Skeletal muscle tissue (tissue), 3 donors: ENCODE measurements at regions not wholly inside any gene's neighbourhood (a gene's known extent, or its start where the extent isn't known, plus 50 kb on each side); places are given as distances from the start of the nearest gene placed in this dataset.
"Not testable (repeated sequence)": the region's sequence is repeated elsewhere in the genome, so short reads cannot be mapped to it uniquely, and the experiment has no call there.

Source experiments
- H3K27ac ChIP-seq: one replicate; pipeline ENCODE4 v1.7.0; 2013; ENCODE audit warnings: mild to moderate bottlenecking, low read depth, low read length, inconsistent platforms
- H3K27me3 ChIP-seq, 3 donors: one replicate each; pipeline ENCODE4 v1.7.0; 2013; ENCODE audit warnings: low read length in 3 of 3; ENCODE audit not compliant: control insufficient read depth in 3 of 3, insufficient read depth in 3 of 3
- H3K36me3 ChIP-seq, 3 donors: one replicate each; pipeline ENCODE4 v1.7.0; 2013; ENCODE audit warnings: low read length in 3 of 3; ENCODE audit not compliant: control insufficient read depth in 3 of 3, insufficient read depth in 3 of 3
- H3K4me1 ChIP-seq, 3 donors: one replicate each; pipeline ENCODE4 v1.7.0; 2013; ENCODE audit warnings: low read length in 3 of 3, mild to moderate bottlenecking in 3 of 3; ENCODE audit not compliant: control insufficient read depth in 3 of 3, insufficient read depth in 3 of 3
- H3K4me3 ChIP-seq, 3 donors: one replicate each; pipeline ENCODE4 v1.7.0; 2013; ENCODE audit warnings: low read length in 3 of 3
- H3K9ac ChIP-seq, 3 donors: one replicate each; pipeline ENCODE4 v1.7.0; 2013; ENCODE audit warnings: low read length in 3 of 3, mild to moderate bottlenecking in 3 of 3, moderate library complexity in 2 of 3, low read depth in 1 of 3
- H3K9me3 ChIP-seq, 3 donors: one replicate each; pipeline ENCODE4 v1.7.0; 2013; ENCODE audit warnings: low read length in 3 of 3; ENCODE audit not compliant: control insufficient read depth in 3 of 3
- donor health status: Osteomylitis.

DNA sequence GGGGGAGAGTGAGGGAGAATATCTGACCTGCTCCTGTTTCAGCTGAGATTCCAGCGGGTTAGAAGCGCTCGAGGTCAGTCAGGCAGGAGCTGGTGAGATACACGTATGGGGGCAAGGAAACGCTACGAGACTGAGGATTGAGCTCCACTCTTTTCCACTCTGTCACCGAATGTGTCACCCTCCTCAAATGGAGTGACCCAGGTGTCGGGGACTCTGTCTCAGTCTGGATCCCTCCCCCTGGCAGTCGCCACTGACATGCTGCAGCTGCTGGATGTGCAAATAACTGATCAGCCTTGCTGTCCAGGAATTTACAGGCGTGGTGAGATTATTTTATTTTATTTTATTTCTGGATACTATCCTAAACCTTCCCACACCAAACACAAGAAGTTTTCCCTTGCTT, 100.9 kb upstream of the DPP6 start:
- H3K4me1 ChIP-seq, result peaks cover 0 to 2% (median 0%) of the 10 kb centered on the region in 3 donors
- H3K9me3 ChIP-seq, result no peaks in the 10 kb centered on the region
- H3K27me3 ChIP-seq, result peaks cover 0 to 7% (median 7%) of the 10 kb centered on the region in 3 donors
- H3K9ac ChIP-seq, result no peak overlapping the region
- no peak overlapping the region for H3K4me3 ChIP-seq
- peaks cover 0 to 2% (median 0%) of the 10 kb centered on the region in 3 donors for H3K36me3 ChIP-seq
- no peak overlapping the region for H3K27ac ChIP-seq

DNA sequence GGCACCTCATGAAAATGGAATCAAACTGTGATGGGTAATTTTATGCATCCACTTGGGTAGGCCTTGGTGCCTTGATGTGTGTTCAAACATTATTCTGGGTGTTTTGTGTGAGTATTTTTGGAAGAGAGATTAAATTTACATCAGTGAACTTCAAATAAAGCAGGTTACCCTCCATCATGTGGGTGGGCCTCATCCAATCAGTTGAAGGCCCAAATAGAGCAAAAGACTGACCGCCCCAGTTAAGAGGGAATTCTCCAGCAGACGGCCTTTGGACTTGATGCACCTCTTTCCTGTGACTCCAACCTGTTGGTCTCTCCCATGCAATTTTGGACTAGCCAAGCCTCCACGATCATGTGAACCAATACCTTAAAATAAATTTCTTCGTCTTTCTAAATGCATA, 97.7 kb upstream of the DPP6 start:
- Histone ChIP-seq H3K4me1 (peaks cover 0 to 2% (median 0%) of the 10 kb centered on the region in 3 donors), H3K9ac (no peak overlapping the region), H3K36me3 (peaks cover 0 to 2% (median 0%) of the 10 kb centered on the region in 3 donors), H3K27me3 (peaks cover 0 to 7% (median 3%) of the 10 kb centered on the region in 3 donors), H3K4me3 (no peak overlapping the region), H3K27ac (no peak overlapping the region), H3K9me3 (no peaks in the 10 kb centered on the region)

DNA sequence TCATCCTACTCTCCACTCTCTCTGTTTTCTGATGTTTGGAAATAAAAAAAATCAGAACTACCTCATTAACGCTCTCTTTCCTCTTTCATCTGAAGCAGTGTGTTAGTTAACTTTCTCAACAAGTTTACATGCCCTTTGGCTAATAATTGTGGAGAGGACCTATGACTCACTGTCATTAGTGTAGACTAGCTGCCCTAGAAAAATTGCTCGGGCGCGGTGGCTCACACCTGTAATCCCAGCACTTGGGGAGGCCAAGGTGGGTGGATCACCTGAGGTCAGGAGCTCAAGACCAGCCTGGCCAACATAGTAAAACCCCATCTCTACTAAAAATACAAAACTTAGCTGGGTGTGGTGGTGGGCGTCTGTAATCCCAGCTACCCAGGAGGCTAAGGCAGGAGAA, 94.5 kb upstream of the DPP6 start:
- H3K36me3 ChIP-seq, H3K27me3 ChIP-seq, H3K4me3 ChIP-seq: not testable (repeated sequence)

DNA sequence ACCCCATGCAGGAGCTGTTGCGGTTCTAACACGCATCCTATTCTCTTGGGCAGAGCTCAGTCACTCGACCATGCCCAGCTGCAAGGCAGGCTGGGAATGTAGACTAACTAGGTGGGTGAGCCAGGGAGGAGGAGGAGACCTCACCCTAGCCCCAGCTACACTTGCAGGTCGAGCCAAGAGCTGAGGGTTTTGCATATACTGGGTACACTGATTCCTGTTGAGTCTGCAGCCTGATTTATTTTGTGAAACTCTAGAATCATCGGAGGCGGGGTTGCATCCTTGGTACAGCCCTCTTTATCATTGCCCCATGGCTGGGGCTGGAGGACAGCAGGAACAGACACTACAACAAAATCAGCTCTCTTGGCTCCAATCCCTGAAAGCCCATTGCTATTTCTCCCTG, 93.8 kb upstream of the DPP6 start:
- H3K36me3 ChIP-seq, H3K27me3 ChIP-seq, H3K9me3 ChIP-seq, H3K9ac ChIP-seq, H3K27ac ChIP-seq, H3K4me3 ChIP-seq, H3K4me1 ChIP-seq: not testable (repeated sequence)

More for the DNA sequence above, 94.5 kb upstream of the DPP6 start:
- not testable (repeated sequence) for H3K9ac ChIP-seq, H3K27ac ChIP-seq, H3K4me1 ChIP-seq, H3K9me3 ChIP-seq

DNA sequence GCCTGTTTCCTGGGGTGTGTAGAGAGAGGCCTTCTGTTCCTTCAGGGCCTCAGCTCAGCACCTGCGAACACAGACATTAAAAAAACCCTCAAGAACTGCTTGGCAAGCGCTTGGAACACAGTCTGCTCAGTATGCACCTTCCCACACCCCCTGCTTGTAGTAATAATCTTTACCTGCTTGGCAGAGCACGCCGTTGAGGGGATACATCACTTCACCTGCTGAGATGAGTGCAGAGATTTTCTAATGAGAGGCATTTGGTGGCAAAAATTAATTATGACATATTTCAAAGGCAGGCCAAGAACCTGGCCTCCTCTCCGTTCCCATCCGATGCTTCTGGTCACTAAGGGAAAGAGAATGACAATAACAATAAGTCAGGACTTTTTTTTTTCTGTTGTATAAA, 93.4 kb upstream of the DPP6 start:
- H3K9me3 ChIP-seq, result not testable (repeated sequence)

DNA sequence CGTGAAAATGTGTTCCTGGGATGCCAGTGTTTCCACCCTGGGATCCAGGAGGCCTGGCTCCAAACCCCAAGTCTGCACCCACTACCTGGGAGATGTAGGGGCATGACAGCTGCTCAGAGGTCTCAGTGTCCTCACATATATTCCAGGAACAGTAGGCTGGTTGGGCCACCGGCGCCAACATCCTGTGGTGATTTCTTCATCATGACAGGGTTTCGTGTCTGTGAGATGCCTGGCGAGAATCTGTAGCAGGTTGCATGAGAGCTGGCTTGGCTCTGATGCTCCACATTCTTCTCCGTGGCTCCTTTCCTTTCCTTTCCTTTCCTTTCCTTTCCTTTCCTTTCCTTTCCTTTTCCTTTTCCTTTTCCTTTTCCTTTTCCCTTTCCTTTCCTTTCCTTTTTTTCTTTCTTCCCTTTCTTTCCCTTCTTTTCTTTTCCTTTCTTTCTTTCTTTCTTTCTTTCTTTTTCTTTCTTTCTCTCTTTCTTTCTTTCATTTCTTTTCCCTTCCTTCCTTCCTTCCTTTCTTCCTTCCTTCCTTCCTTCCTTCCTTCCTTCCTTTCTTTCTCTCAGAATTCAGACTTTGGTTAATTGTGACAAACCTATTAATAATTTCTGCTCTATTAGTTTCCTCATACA, 87.6 kb upstream of the DPP6 start:
- not testable (repeated sequence) for H3K36me3 ChIP-seq, H3K4me1 ChIP-seq, H3K27me3 ChIP-seq

More for the DNA sequence above, 93.4 kb upstream of the DPP6 start:
- H3K36me3 ChIP-seq, H3K27me3 ChIP-seq, H3K27ac ChIP-seq, H3K4me1 ChIP-seq, H3K9ac ChIP-seq, H3K4me3 ChIP-seq: not testable (repeated sequence)

DNA sequence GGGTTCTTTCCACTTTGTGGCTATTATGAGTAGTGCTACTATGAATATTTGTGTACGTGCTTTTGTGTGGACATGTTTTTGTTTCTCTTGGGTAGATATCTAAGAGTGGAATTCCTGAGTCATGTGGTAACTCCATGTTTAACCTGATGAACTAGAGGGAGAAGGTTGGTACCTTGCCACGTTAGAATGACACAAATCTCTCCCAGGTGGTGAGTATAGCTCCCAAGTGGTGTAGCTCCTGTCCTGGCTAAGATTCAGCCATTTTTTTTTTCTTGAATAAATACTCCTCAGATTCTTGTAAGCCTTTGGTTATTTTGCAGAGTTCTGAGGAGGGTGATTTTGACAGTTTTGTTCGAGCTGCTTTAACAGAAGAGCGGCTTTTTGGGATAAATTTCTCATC, 83.2 kb upstream of the DPP6 start:
- not testable (repeated sequence) for H3K9me3 ChIP-seq, H3K36me3 ChIP-seq, H3K27ac ChIP-seq, H3K9ac ChIP-seq, H3K27me3 ChIP-seq, H3K4me1 ChIP-seq, H3K4me3 ChIP-seq

More for the DNA sequence above, 87.6 kb upstream of the DPP6 start:
- not testable (repeated sequence) for H3K9ac ChIP-seq, H3K27ac ChIP-seq, H3K9me3 ChIP-seq, H3K4me3 ChIP-seq

DNA sequence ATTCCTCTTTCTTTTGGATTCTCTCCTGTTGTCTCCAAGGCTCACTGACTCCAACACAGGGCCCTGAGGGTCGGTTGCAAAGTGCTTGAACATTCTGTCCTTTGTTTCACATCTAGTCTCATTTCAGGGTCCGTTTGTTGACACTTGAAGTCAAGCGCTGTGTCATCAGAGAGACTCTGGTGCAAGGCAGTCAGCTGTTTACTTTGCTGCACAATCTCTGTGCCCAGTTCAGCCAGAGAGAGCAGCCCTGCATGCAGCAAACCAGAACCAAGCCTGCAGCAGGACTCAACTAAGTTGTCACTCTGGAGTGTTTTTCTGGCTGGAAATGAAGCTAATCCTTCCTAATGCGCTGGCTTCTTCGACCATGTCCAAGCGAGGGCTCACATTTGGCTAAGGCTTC, 77.6 kb upstream of the DPP6 start:
- H3K27me3 ChIP-seq, H3K36me3 ChIP-seq, H3K9ac ChIP-seq, H3K4me3 ChIP-seq, H3K9me3 ChIP-seq, H3K27ac ChIP-seq, H3K4me1 ChIP-seq: not testable (repeated sequence)

DNA sequence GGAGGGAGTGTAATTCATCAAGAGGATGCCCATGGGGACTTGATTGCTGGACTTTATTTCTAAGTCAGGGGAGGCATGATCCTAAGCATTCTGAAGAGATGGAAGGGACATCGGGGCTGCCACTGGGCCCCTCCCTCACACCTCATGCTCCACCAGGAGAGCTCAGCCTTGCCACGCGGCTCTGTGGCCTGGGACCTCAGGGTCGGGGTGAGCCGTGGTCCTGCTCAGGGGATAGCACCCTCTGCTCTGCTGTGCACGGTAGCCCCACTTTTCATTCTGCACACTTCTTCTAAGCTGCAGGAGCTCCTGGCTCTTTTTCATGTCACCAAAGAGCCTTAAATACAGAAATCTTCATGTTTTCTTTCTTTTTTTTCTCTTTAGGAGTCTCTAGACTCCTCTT, 75.5 kb upstream of the DPP6 start:
- not testable (repeated sequence) for H3K9me3 ChIP-seq, H3K27me3 ChIP-seq, H3K27ac ChIP-seq, H3K9ac ChIP-seq, H3K4me1 ChIP-seq, H3K4me3 ChIP-seq, H3K36me3 ChIP-seq

DNA sequence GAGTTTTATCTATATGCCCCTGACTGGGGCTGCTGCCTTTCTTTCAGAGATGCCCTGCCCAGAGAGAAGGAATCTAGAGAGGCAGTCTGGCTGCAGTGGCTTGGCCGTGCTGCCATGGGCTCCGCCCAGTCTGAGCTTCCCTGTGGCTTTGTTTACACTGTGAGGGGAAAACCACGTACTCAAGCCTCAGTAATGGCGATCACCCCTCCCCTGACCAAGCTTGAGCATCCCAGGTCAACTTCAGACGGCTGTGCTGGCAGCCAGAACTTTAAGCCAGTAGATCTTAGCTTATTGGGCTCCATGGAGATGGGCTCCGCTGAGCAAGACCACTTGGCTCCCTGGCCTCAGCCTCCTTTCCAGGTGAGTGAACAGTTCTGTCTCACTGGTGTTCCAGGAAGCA, 69.0 kb upstream of the DPP6 start:
- H3K27me3 ChIP-seq, H3K27ac ChIP-seq, H3K9ac ChIP-seq, H3K4me3 ChIP-seq, H3K4me1 ChIP-seq, H3K36me3 ChIP-seq, H3K9me3 ChIP-seq: not testable (repeated sequence)
